ENCODE measurements at regions not wholly inside any gene's neighbourhood (a gene's known extent, or its start where the extent isn't known, plus 50 kb on each side); places are given as distances from the start of the nearest gene placed in this dataset.

DNA sequence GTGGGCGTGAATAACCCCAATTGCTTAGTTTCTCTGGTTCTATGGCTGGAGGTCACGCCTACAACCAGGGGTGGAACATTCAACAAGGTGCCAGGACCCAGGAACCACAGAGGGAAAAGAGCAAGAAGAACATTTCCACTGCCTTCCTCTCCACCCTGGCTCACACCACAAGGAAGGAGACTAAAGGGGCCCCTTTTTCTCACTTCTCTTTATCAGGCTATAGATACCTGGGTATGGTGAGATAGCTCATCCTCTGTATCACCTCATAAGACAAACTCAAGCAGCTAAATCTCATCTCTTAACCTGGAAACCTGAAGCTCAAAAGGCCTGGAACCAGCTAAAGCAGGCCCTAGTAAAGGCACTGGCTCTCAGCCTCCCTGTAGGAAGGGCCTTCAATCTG, 438.8 kb upstream of the OLFM3 start:
- TF ChIP-seq, protein P1, sequence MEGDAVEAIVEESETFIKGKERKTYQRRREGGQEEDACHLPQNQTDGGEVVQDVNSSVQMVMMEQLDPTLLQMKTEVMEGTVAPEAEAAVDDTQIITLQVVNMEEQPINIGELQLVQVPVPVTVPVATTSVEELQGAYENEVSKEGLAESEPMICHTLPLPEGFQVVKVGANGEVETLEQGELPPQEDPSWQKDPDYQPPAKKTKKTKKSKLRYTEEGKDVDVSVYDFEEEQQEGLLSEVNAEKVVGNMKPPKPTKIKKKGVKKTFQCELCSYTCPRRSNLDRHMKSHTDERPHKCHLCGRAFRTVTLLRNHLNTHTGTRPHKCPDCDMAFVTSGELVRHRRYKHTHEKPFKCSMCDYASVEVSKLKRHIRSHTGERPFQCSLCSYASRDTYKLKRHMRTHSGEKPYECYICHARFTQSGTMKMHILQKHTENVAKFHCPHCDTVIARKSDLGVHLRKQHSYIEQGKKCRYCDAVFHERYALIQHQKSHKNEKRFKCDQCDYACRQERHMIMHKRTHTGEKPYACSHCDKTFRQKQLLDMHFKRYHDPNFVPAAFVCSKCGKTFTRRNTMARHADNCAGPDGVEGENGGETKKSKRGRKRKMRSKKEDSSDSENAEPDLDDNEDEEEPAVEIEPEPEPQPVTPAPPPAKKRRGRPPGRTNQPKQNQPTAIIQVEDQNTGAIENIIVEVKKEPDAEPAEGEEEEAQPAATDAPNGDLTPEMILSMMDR (IDR thresholded peaks at IDR 0.05): no peak
- no peak for TF ChIP-seq POLR2AphosphoS5 (IDR thresholded peaks at IDR 0.05)
- TF ChIP-seq EP300 (IDR thresholded peaks at IDR 0.05): no peak
- no peak for TF ChIP-seq POLR2A (IDR thresholded peaks at IDR 0.05)
